ENCODE measurements at regions not wholly inside any gene's neighbourhood (a gene's known extent, or its start where the extent isn't known, plus 50 kb on each side); places are given as distances from the start of the nearest gene placed in this dataset.

- DNase-seq (ENCODE audit: low spot score), result no peak
- H3K36me3 ChIP-seq (ENCODE audit: control insufficient read depth in 4 of 4, insufficient read depth in 3 of 4, low read depth in 1 of 4, low read length in 3 of 4), result no peaks in the 10 kb centered on the region
- H3K9me3 ChIP-seq (ENCODE audit: control insufficient read depth in 4 of 4, low read length in 3 of 4), result no peaks in the 10 kb centered on the region
- H3K9ac ChIP-seq (ENCODE audit: low read depth in 1 of 2, low read length in 2 of 2), result no peak overlapping the region
- no peak overlapping the region for H3K4me3 ChIP-seq (ENCODE audit: low read depth in 1 of 3, low read length in 3 of 3)
- H3K27me3 ChIP-seq (ENCODE audit: control insufficient read depth in 4 of 4, insufficient read depth in 4 of 4, low read length in 3 of 4), result no peaks in the 10 kb centered on the region
- H3K27ac ChIP-seq (ENCODE audit: low read depth in 1 of 2, low read length in 2 of 2), result no peak overlapping the region
- WGBS, result 55% methylated on average over 1 of the region's 1 CpG
- TF ChIP-seq FOXA2 (IDR thresholded peaks at IDR 0.05) (no peak), JUND (IDR thresholded peaks at IDR 0.05) (no peak), GABPA (IDR thresholded peaks at IDR 0.05 in 1 of 2, conservative IDR thresholded peaks at IDR 0.05 in 1 of 2) (no peak), RXRA (IDR thresholded peaks at IDR 0.05) (no peak), TAF1 (conservative IDR thresholded peaks at IDR 0.05) (no peak), FOXA1 (IDR thresholded peaks at IDR 0.05) (no peak), EGR1 (IDR thresholded peaks at IDR 0.05; ENCODE audit: low read depth in 2 of 2) (no peak), RAD21 (IDR thresholded peaks at IDR 0.05) (no peak), YY1 (IDR thresholded peaks at IDR 0.05) (no peak), HNF4A (conservative IDR thresholded peaks at IDR 0.05) (no peak), HNF4G (IDR thresholded peaks at IDR 0.05) (no peak)
- TF ChIP-seq, protein P1, sequence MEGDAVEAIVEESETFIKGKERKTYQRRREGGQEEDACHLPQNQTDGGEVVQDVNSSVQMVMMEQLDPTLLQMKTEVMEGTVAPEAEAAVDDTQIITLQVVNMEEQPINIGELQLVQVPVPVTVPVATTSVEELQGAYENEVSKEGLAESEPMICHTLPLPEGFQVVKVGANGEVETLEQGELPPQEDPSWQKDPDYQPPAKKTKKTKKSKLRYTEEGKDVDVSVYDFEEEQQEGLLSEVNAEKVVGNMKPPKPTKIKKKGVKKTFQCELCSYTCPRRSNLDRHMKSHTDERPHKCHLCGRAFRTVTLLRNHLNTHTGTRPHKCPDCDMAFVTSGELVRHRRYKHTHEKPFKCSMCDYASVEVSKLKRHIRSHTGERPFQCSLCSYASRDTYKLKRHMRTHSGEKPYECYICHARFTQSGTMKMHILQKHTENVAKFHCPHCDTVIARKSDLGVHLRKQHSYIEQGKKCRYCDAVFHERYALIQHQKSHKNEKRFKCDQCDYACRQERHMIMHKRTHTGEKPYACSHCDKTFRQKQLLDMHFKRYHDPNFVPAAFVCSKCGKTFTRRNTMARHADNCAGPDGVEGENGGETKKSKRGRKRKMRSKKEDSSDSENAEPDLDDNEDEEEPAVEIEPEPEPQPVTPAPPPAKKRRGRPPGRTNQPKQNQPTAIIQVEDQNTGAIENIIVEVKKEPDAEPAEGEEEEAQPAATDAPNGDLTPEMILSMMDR (IDR thresholded peaks at IDR 0.05; ENCODE audit: low read depth, low read length, missing input control), result no peak
- TF ChIP-seq, protein P2, sequence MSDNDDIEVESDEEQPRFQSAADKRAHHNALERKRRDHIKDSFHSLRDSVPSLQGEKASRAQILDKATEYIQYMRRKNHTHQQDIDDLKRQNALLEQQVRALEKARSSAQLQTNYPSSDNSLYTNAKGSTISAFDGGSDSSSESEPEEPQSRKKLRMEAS (IDR thresholded peaks at IDR 0.05), result no peak
- TF ChIP-seq, protein P3, sequence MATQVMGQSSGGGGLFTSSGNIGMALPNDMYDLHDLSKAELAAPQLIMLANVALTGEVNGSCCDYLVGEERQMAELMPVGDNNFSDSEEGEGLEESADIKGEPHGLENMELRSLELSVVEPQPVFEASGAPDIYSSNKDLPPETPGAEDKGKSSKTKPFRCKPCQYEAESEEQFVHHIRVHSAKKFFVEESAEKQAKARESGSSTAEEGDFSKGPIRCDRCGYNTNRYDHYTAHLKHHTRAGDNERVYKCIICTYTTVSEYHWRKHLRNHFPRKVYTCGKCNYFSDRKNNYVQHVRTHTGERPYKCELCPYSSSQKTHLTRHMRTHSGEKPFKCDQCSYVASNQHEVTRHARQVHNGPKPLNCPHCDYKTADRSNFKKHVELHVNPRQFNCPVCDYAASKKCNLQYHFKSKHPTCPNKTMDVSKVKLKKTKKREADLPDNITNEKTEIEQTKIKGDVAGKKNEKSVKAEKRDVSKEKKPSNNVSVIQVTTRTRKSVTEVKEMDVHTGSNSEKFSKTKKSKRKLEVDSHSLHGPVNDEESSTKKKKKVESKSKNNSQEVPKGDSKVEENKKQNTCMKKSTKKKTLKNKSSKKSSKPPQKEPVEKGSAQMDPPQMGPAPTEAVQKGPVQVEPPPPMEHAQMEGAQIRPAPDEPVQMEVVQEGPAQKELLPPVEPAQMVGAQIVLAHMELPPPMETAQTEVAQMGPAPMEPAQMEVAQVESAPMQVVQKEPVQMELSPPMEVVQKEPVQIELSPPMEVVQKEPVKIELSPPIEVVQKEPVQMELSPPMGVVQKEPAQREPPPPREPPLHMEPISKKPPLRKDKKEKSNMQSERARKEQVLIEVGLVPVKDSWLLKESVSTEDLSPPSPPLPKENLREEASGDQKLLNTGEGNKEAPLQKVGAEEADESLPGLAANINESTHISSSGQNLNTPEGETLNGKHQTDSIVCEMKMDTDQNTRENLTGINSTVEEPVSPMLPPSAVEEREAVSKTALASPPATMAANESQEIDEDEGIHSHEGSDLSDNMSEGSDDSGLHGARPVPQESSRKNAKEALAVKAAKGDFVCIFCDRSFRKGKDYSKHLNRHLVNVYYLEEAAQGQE (IDR thresholded peaks at IDR 0.05), result no peak
- H3K4me1 ChIP-seq (ENCODE audit: control insufficient read depth in 4 of 4, insufficient read depth in 4 of 4, low read length in 3 of 4), result no peaks in the 10 kb centered on the region
Measured at GRCh38 chr1:238562341-238562740, 671.6 kb upstream of the ZP4 start.

DNA sequence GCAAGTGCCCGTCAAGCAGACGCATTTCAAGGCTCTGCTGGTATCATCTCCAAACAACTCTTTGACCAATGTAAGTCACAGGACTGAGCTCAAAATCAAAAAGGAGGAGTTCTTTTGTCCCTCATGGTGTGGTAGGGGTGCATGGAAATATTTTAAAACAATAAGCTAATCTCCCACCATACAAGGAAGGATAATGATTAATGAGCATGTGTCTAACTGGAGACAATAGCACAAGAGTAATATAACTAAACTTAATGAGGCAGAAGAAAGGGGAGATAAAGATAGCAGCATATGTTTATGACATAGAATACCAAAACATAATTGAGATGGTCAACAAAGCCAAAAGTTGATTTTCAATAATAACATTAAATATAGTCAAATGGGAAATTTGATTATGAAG, 668.0 kb upstream of the ZP4 start:
- Histone ChIP-seq H3K27ac (ENCODE audit: low read depth in 1 of 2, low read length in 2 of 2) (no peak overlapping the region), H3K4me1 (ENCODE audit: control insufficient read depth in 4 of 4, insufficient read depth in 4 of 4, low read length in 3 of 4) (no peaks in the 10 kb centered on the region), H3K4me3 (ENCODE audit: low read depth in 1 of 3, low read length in 3 of 3) (no peak overlapping the region), H3K27me3 (ENCODE audit: control insufficient read depth in 4 of 4, insufficient read depth in 4 of 4, low read length in 3 of 4) (no peaks in the 10 kb centered on the region), H3K36me3 (ENCODE audit: control insufficient read depth in 4 of 4, insufficient read depth in 3 of 4, low read depth in 1 of 4, low read length in 3 of 4) (no peaks in the 10 kb centered on the region), H3K9ac (ENCODE audit: low read depth in 1 of 2, low read length in 2 of 2) (no peak overlapping the region), H3K9me3 (ENCODE audit: control insufficient read depth in 4 of 4, low read length in 3 of 4) (no peaks in the 10 kb centered on the region)
- DNase-seq (ENCODE audit: low spot score), result no peak
- WGBS, result 90% methylated on average over 2 of the region's 2 CpGs
- TF ChIP-seq RXRA (IDR thresholded peaks at IDR 0.05), result no peak
- no peak for TF ChIP-seq TAF1 (conservative IDR thresholded peaks at IDR 0.05)
- TF ChIP-seq EGR1 (IDR thresholded peaks at IDR 0.05; ENCODE audit: low read depth in 2 of 2), result no peak
- no peak for TF ChIP-seq JUND (IDR thresholded peaks at IDR 0.05)
- TF ChIP-seq, protein P4, sequence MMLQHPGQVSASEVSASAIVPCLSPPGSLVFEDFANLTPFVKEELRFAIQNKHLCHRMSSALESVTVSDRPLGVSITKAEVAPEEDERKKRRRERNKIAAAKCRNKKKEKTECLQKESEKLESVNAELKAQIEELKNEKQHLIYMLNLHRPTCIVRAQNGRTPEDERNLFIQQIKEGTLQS (IDR thresholded peaks at IDR 0.05), result no peak
- TF ChIP-seq HNF4G (IDR thresholded peaks at IDR 0.05), result no peak
- TF ChIP-seq RAD21 (IDR thresholded peaks at IDR 0.05), result no peak
- TF ChIP-seq, protein P2 (IDR thresholded peaks at IDR 0.05), result no peak
- TF ChIP-seq GABPA (IDR thresholded peaks at IDR 0.05 in 1 of 2, conservative IDR thresholded peaks at IDR 0.05 in 1 of 2), result no peak
- no peak for TF ChIP-seq YY1 (IDR thresholded peaks at IDR 0.05)
- no peak for TF ChIP-seq HNF4A (conservative IDR thresholded peaks at IDR 0.05)
- TF ChIP-seq, protein P3 (IDR thresholded peaks at IDR 0.05), result no peak
- TF ChIP-seq, protein P1 (IDR thresholded peaks at IDR 0.05; ENCODE audit: low read depth, low read length, missing input control), result no peak
- no peak for TF ChIP-seq ZBTB33 (IDR thresholded peaks at IDR 0.05)
- TF ChIP-seq FOXA2 (IDR thresholded peaks at IDR 0.05), result no peak
- TF ChIP-seq SP1 (IDR thresholded peaks at IDR 0.05), result no peak
